Mucosa of descending colon (tissue), 3 donors: ENCODE measurements at regions not wholly inside any gene's neighbourhood (a gene's known extent, or its start where the extent isn't known, plus 50 kb on each side); places are given as distances from the start of the nearest gene placed in this dataset.

ENCODE experiments used
- ATAC-seq: fragments of 200-7000 bp; cut with Tn5 transposase; one replicate; pipeline ENCODE4 v1.9.1; 2020; ENCODE audit warnings: mild to moderate bottlenecking, moderate library complexity
- DNase-seq, 3 donors: peaks; one replicate each; pipeline ENCODE4 v3.0.0-alpha.2; 2020
- H3K36me3 ChIP-seq: fragments of 200-600 bp; one replicate; pipeline ENCODE4 v1.8.0; 2021; ENCODE audit warnings: low read depth, mild to moderate bottlenecking
- H3K4me1 ChIP-seq: fragments of 200-600 bp; one replicate; pipeline ENCODE4 v1.8.0; 2021; ENCODE audit warnings: low read depth, mild to moderate bottlenecking
- H3K4me3 ChIP-seq: fragments of 200-600 bp; one replicate; pipeline ENCODE4 v1.8.0; 2021; ENCODE audit warnings: mild to moderate bottlenecking
- H3K9me3 ChIP-seq: fragments of 200-600 bp; one replicate; pipeline ENCODE4 v1.8.0; 2021; ENCODE audit warnings: mild to moderate bottlenecking
- intact Hi-C, 2 donors: fragments of 100-400 bp; cut with DNase I in 1 of 2; cut with micrococcal nuclease in 1 of 2; formaldehyde crosslinking; loops; one replicate each; pipeline versions ENCODE4 v1.11.0 to v1.11.1; 2022; cut with DNase I, micrococcal nuclease
- TF ChIP-seq, protein P1 (sequence below): fragments of 200-600 bp; IDR thresholded peaks from one replicate; pipeline ENCODE4 v1.8.0; 2022; ENCODE audit warnings: antibody characterized with exemption, mild to moderate bottlenecking
- donor health status: DM: no; HTN: no; CAD: no; lungs with moderate emphysema.
- donor health status: DM: no; HTN: no; CAD: no.
- donor health status: DM: no; HTN: yes; CAD: no.

DNA sequence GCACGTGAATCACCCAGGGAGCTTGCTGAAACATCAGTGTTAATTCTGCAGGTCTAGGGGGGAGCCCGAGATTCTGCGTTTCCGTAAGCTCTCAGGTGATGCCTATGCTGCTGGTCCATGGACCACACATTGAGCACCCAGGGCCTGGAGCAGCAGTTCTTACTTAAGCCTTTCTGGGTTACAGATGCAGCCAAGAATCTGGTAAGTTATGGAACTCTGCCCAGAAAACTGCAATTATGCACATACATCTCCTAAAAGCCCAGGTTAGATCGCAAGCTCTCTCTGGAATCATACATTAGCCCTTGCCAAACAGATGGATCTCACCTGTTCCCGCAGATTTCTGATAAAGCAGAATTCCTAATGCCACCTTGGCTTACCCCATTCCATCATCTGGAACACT, 265.9 kb upstream of the SALL1 start:
- intact Hi-C loops, result no loop called here
- no peaks in the 10 kb centered on the region for H3K4me1 ChIP-seq
- H3K4me3 ChIP-seq, result no peak overlapping the region
- no peaks in the 10 kb centered on the region for H3K36me3 ChIP-seq
- DNase-seq, result no peak
- H3K9me3 ChIP-seq, result no peaks in the 10 kb centered on the region
- no peak for ATAC-seq
- TF ChIP-seq, protein P1, sequence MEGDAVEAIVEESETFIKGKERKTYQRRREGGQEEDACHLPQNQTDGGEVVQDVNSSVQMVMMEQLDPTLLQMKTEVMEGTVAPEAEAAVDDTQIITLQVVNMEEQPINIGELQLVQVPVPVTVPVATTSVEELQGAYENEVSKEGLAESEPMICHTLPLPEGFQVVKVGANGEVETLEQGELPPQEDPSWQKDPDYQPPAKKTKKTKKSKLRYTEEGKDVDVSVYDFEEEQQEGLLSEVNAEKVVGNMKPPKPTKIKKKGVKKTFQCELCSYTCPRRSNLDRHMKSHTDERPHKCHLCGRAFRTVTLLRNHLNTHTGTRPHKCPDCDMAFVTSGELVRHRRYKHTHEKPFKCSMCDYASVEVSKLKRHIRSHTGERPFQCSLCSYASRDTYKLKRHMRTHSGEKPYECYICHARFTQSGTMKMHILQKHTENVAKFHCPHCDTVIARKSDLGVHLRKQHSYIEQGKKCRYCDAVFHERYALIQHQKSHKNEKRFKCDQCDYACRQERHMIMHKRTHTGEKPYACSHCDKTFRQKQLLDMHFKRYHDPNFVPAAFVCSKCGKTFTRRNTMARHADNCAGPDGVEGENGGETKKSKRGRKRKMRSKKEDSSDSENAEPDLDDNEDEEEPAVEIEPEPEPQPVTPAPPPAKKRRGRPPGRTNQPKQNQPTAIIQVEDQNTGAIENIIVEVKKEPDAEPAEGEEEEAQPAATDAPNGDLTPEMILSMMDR, result no peak

DNA sequence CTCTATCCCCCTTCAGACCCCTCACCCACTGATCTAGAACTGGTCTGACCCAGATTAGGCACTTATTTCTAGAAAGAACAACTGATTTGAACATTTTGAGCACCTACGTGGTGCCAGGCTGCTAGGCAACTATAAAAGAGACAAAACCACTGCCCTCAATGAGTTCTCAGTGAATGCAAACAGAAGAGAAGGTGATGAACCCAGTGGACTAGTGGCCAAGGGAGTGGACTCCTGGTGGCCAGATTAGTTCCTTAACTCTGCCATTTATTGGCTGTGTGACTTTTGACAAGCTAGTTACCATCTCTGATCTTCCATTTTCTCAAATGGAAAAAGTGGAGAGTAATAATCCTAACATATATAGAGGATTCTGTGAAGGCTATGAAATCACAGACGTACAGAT, 259.1 kb upstream of the SALL1 start:
- no peak for ATAC-seq
- DNase-seq, result no peak
- H3K4me1 ChIP-seq, result no peaks in the 10 kb centered on the region
- no peaks in the 10 kb centered on the region for H3K36me3 ChIP-seq
- no peak overlapping the region for H3K4me3 ChIP-seq
- TF ChIP-seq, protein P1, result no peak
- intact Hi-C loops, result no loop called here
- no peaks in the 10 kb centered on the region for H3K9me3 ChIP-seq

DNA sequence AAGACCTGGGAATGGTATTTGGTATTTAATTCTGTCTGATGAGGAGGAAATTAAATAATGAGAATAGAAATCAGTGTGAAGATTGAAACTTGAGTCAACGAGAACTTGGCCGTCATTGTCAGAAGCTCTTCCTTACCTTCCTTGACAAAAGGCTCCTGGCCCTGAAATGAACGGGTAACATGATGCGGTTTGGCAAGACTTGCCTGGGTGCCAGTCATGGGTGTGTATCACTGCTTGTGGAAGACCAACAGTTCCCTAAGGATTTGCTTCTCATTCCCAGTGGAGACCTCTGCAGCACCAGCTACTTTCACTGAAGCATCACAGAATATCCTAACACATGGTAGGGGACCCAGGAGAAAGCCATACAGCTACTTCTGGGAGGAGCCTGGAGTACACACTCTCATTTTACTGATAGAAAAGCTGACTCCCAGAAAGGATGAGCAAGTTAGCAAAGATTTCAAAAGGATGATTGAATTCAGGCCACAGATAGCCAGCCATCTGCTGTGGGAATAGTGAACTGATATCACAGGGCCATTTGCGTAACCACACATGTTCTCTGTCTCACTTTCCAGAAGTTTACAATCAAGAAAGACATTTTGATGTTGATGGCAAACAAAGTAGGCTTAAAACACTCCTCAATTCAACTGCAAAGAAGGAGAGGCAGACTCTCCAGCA, 258.1 kb upstream of the SALL1 start:
- no peaks in the 10 kb centered on the region for H3K4me1 ChIP-seq
- H3K36me3 ChIP-seq, result no peaks in the 10 kb centered on the region
- intact Hi-C loops, result no loop called here
- no peaks in the 10 kb centered on the region for H3K9me3 ChIP-seq
- H3K4me3 ChIP-seq, result no peak overlapping the region
- no peak for DNase-seq
- no peak for ATAC-seq
- TF ChIP-seq, protein P1, result no peak

DNA sequence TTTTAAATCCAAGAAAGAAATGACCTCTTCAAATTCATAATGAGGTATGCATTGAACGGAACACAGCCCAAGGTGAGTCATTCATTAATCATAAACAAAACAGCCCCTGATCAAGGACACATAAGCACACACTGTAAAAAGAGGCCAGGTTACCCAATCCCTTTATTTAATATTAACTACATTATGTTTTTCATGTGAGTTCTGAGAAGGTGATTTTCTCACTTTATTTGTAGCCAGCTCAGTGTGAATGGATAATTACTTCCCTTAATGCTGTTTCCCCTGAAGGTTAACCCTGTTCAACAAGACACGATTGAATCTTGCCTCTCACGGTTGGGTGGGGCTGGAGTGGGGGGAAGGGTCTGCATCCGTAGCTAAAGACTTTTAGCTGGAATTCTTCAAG, 257.3 kb upstream of the SALL1 start:
- no peak for DNase-seq
- ATAC-seq, result no peak
- no peak overlapping the region for H3K4me3 ChIP-seq

DNA sequence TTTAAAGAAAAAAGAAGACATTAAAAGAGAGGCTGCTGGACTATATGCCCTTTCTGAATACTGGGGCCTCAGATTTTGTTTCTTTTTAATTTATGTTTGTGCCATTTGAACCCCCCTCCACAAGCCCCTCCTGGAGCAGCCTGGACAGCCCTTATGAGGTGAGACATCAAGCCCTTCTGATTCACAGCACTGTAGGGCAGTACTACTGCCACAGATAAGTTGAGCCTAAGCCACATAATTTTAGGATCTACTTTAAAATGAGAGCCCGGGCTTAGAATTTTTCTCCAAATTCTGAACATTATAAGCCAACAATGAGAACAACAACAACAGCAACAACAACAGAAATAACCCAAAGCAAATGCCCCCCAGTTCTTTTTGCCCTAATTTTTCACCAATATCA, 256.9 kb upstream of the SALL1 start:
- ATAC-seq (no peak), DNase-seq (no peak)
- TF ChIP-seq, protein P1, result no peak
- intact Hi-C loops, result no loop called here
- H3K4me1 ChIP-seq, result no peaks in the 10 kb centered on the region
- H3K4me3 ChIP-seq, result no peak overlapping the region
- no peaks in the 10 kb centered on the region for H3K9me3 ChIP-seq
- H3K36me3 ChIP-seq, result no peaks in the 10 kb centered on the region

More for the DNA sequence above, 257.3 kb upstream of the SALL1 start:
- Histone ChIP-seq H3K9me3 (no peaks in the 10 kb centered on the region), H3K4me1 (no peaks in the 10 kb centered on the region), H3K36me3 (no peaks in the 10 kb centered on the region)
- TF ChIP-seq, protein P1, result no peak
- intact Hi-C loops, result no loop called here

DNA sequence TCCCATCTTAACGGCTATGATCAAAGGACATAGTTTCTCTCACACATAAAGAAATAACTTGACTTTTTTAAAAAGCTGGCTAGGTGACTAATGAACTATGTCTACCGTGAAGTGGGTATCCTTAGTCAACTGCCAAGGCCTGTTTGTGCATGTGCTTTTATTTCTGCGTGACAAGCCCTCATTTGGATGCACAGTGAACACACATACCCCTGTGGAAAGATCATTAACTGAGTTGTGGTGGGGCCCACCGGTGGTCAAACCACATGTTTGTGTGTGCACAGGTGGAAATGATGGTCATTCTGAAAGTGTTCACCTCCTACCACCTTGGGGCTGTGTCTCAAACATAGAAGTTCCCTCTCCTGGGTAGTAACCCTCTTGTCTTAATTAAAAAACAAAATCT, 256.1 kb upstream of the SALL1 start:
- TF ChIP-seq, protein P1, result no peak
- ATAC-seq (no peak), DNase-seq (no peak)
- intact Hi-C loops, result no loop called here
- Histone ChIP-seq H3K36me3 (no peaks in the 10 kb centered on the region), H3K4me1 (no peaks in the 10 kb centered on the region), H3K9me3 (no peaks in the 10 kb centered on the region), H3K4me3 (no peak overlapping the region)
